Motor neuron (in vitro differentiated cells): ENCODE measurements at regions not wholly inside any gene's neighbourhood (a gene's known extent, or its start where the extent isn't known, plus 50 kb on each side); places are given as distances from the start of the nearest gene placed in this dataset.
A peak's percentile ranks its signal among the peaks of the same experiment; 100 is the strongest.
"Not testable (repeated sequence)": the region's sequence is repeated elsewhere in the genome, so short reads cannot be mapped to it uniquely, and the experiment has no call there.

Source experiments
- ATAC-seq, 8 experiments: fragments of 200-7000 bp; cut with Tn5 transposase; replicated peaks in 6 of 8; 2 replicates each; pipeline ENCODE4 v1.8.0; 2021; ENCODE audit warnings: mild to moderate bottlenecking in 8 of 8, moderate library complexity in 8 of 8
- H3K27ac ChIP-seq, 2 donors: fragments of 250-450 bp; sonication (Bioruptor Pico); 2 replicates each; pipeline ENCODE4 v1.9.0; 2021; ENCODE audit warnings: antibody characterized with exemption in 2 of 2, mild to moderate bottlenecking in 2 of 2, moderate library complexity in 1 of 2
- H3K4me1 ChIP-seq, 2 donors: fragments of 250-450 bp; sonication (Bioruptor Pico); replicated peaks in 1 of 2; 2 replicates each; pipeline ENCODE4 v1.6.1; 2021; ENCODE audit warnings: antibody characterized with exemption in 2 of 2, mild to moderate bottlenecking in 2 of 2, moderate library complexity in 1 of 2
- H3K4me3 ChIP-seq, 5 donors: fragments of 250-450 bp; sonication (Bioruptor Pico); 2 replicates each; pipeline ENCODE4 v1.9.0; 2021; ENCODE audit warnings: antibody characterized with exemption in 5 of 5, mild to moderate bottlenecking in 5 of 5, moderate library complexity in 4 of 5
- WGBS, 10 experiments: fragments of 450-650 bp; shearing (Covaris generic); methylation state at CpG; one replicate each; pipeline ENCODE4 v1.0.0; 2022; 5-methylcytosine and 5-hydroxymethylcytosine counted together
- in situ Hi-C, 9 experiments: fragments of 400-800 bp; cut with MboI; loops; one replicate each; pipeline ENCODE4 v1.15.0; 2021; ENCODE audit warnings: low sequenced_read_pairs in 9 of 9, low pct_unique_long_range_greater_than_20kb in 2 of 9; ENCODE audit not compliant: unreplicated experiment in 9 of 9

DNA sequence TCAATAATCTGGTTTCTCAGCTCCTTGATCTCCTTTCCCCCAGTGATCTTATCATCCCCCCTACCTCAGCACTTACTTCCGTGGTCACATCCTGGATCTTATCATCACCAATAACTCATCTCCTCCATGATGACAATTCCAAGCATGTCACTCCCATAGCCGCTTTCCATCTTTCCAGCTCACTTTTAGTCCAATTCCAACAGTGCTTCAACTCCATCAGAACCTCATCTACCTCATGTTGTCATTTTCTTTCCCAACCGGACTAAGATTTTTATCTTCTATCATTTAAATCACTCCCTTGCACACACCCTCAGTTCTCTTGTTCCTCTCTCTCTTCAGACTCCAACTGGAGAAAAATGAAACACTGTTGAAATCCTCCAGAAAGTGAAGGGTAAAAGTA is 75.9 kb upstream of the UBE2E2 start:
- H3K4me1 ChIP-seq = no peaks in the 10 kb centered on the region
- no peak for ATAC-seq
- H3K27ac ChIP-seq = no peak overlapping the region
- in situ Hi-C loops = no loop called here
- 43 to 100% (median 94%) methylated on average over 1 to 3 of the region's 3 CpGs for WGBS, 10 experiments
- H3K4me3 ChIP-seq = no peak overlapping the region

DNA sequence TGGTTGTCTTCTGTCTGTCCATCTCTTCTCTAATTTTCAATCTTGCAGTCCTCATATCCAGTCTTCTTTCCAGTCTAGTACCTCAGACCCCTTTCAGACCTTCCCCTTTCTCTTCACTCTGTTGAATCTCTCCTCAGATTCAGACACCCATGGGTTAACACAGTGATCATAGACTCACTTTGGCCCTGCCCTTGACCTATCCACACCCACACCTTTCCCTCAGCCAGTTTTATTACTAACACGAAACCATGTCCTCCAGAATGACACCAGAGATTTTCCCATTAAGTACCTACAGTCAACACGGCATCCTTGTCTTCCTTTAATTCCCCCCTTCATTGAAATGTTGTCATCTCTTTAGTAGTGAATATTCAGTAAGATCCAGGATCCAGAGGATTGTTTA is 74.5 kb upstream of the UBE2E2 start:
- Histone ChIP-seq H3K4me1 (no peaks in the 10 kb centered on the region), H3K4me3 (no peak overlapping the region), H3K27ac (no peak overlapping the region)
- in situ Hi-C loops = no loop called here
- 25 to 100% (median 76%) methylated on average over 1 to 2 of the region's 2 CpGs; no CpG with 5 or more reads in 1 of the 10 experiments for WGBS, 10 experiments
- no peak for ATAC-seq

DNA sequence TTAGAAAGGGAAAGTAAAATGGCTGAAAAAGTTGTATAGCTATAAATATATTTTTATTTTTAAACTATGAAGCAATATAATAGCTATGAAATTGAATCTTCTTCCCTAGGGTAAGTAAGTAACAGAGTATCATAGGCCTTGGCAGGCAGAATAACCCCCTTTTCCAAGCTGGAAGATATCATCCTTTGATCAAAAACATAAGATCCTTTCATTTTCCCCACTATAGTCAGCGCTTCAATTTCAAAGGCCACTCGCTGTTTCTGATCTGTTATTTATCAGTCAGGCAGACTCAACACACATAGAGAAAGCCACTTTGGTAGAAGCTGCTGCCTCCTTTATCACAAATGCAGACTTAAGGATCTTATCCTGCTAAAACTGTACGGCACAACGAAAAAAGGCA is 74.0 kb upstream of the UBE2E2 start:
- in situ Hi-C loops = no loop called here
- Histone ChIP-seq H3K4me3 (no peak overlapping the region), H3K4me1 (no peaks in the 10 kb centered on the region), H3K27ac (no peak overlapping the region)
- 0 to 100% (median 88%) methylated on average over 1 to 4 of the region's 4 CpGs for WGBS, 10 experiments
- ATAC-seq = peak in 1 of 8 experiments; percentile 18

DNA sequence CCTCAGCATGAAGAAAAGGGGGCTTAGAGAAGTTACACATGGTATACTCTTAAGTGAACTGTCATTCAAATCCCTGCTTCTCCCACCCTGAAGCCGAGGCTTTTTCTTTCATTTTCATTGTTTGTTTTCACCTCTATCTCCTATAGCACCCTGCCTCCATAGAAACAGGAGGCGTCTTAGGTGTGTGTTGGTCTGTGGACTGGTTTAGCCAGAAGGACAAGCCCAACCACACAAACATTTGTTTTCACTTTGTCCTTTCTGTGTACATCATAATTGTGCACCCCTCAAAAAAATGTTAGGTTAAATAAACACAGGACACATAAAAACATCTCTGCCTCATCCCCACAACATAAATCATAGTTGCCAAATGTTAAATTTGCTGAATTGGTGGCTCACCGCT is 73.3 kb upstream of the UBE2E2 start:
- Histone ChIP-seq H3K4me1 (no peaks in the 10 kb centered on the region), H3K4me3 (no peak overlapping the region), H3K27ac (no peak overlapping the region)
- peak in 4 of 8 experiments; percentile 31 to 72 (median 49) for ATAC-seq
- 14 to 100% (median 73%) methylated on average over 1 to 3 of the region's 3 CpGs; no CpG with 5 or more reads in 1 of the 10 experiments for WGBS, 10 experiments
- in situ Hi-C loops = no loop called here

DNA sequence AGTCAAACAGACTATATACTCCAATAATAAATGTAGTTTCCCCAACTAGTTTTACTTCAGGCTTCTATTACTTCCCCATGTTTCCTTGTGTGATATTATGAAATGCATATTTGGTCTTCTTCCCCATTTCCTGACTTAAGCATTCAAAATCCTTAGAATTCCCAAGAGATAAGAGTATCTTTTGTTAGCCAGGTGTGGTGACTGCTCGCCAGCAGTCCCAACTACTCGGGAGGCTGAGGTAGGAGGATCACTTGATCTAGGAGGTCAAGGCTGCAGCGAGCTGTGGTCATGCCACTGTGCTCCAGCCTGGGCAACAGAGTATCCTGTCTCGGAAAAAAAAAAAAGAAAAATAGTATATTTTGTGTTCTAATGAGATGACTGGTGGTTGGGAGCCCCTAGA is 72.7 kb upstream of the UBE2E2 start:
- Histone ChIP-seq H3K27ac (no peak overlapping the region), H3K4me3 (no peak overlapping the region), H3K4me1 (no peaks in the 10 kb centered on the region)
- ATAC-seq = no peak
- WGBS, 10 experiments = 67 to 100% (median 83%) methylated on average over 1 to 4 of the region's 4 CpGs; no CpG with 5 or more reads in 4 of the 10 experiments
- in situ Hi-C loops = no loop called here

DNA sequence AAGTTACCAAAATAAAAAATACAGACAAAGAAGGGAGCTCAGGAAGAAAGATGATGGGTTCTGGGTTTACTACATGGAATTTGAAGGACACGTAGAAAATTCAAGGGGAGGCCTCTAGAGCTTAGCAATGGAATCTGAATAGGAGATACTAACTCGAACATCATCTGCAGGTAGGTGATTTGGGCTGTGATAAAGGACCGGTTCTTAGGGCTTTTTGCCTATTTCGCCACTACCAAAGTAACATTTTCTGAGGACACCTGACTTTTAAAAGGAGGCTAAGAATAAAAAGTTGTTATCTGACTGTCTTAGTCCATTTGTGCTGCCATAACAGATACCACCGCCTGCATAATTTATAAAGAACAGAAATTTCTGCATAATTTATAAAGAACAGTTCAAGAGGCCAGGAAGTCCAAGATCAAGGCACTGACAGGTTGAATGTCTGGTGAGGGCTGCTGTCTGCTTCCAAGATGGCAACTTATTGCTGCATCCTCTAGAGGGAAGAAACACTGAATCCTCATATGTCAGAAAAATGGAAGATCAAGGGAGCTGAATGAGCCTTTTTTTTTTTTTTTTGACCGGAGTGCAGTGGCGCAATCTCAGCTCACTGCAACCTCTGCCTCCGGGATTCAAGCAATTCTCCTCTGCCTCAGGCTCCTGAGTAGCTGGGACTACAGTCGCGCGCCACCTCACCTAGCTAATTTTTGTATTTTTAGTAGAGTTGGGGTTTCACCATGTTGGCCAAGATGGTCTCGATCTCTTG is 67.9 kb upstream of the UBE2E2 start:
- Histone ChIP-seq H3K4me3 (no peak overlapping the region), H3K27ac (no peak overlapping the region), H3K4me1 (no peaks in the 10 kb centered on the region)
- no peak for ATAC-seq
- WGBS, 10 experiments = 62 to 96% (median 82%) methylated on average over 2 to 10 of the region's 12 CpGs
- in situ Hi-C loops = no loop called here

DNA sequence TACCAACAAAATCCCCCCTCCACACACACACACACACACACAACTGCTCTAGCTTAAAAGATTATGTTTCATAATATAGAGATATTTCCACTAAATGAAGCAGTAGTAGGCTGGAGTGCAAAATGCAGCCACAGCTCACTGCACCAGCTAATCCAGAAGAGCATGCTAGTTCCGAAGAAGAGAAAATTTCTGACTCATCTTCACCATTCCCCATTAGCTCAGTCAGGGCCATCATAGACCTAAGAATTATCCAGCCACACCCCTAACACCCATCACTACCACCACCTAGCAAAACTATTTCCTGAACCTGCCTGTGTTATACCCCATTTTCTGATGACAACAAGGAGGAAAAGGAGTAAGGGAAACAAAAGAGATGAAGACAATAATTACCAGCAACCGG is 67.1 kb upstream of the UBE2E2 start:
- in situ Hi-C loops = no loop called here
- 55 to 100% (median 96%) methylated on average over 1 to 2 of the region's 2 CpGs; no CpG with 5 or more reads in 2 of the 10 experiments for WGBS, 10 experiments
- no peak overlapping the region for H3K4me3 ChIP-seq
- ATAC-seq = no peak
- no peaks in the 10 kb centered on the region for H3K4me1 ChIP-seq
- H3K27ac ChIP-seq = no peak overlapping the region

DNA sequence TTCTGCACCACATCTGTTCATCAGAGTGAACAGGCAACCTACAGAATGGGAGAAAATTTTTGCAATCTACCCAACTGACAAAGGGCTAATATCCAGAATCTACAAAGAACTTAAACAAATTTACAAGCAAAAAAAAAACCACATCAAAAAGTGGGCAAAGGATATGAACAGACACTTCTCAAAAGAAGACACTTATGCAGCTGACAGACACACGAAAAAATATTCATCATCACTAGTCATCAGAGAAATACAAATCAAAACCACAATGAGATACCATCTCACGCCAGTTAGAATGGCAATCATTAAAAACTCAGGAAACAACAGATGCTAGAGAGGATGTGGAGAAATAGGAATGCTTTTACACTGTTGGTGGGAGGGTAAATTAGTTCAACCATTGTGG is 59.1 kb upstream of the UBE2E2 start:
- in situ Hi-C loops, H3K4me3 ChIP-seq, H3K27ac ChIP-seq, ATAC-seq, H3K4me1 ChIP-seq: not testable (repeated sequence)
- WGBS, 10 experiments = 11 to 81% (median 60%) methylated on average over 1 to 2 of the region's 2 CpGs; no CpG with 5 or more reads in 5 of the 10 experiments

DNA sequence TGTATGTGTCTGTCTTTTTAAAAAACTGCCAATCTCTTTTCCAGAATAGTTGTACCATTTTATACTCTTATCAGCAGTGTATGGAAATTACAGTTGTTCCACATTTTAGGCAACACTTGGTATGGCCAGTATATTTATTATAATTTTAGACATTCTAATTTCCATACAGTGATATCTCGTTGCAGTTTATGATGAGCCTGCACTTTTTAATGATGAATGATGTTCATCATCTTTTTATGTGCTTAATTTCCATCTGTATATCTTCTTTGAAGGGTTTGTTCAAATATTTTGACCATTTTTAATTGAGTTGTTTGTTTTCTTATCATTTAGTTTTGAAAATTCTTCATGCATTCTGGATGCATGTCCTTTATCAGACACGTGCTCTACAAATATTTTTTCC is 57.0 kb upstream of the UBE2E2 start:
- Histone ChIP-seq H3K4me3 (no peak overlapping the region), H3K4me1 (no peaks in the 10 kb centered on the region), H3K27ac (no peak overlapping the region)
- ATAC-seq = no peak
- WGBS, 10 experiments = 40 to 86% (median 70%) methylated on average over 1 to 2 of the region's 2 CpGs; no CpG with 5 or more reads in 1 of the 10 experiments
- in situ Hi-C loops = no loop called here

DNA sequence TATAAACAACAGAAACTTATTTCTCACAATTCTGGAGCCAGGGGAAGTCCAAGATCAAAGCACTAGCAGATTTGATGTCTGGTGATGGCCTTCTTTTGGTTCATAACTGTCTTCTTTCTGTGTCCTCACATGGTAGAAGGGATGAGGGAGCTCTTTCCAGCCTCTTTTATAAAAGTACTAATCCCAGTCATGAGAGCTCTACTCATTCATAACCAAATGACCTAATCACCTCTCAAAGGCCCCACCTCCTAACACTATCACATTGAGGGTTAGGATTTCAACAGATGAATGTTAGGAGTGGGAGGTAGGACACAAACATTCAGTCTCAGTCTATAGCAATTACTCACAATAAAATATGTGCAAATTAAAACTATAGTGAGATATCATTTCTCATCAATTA is 50.1 kb upstream of the UBE2E2 start:
- Histone ChIP-seq H3K4me3 (no peak overlapping the region), H3K4me1 (no peaks in the 10 kb centered on the region), H3K27ac (no peak overlapping the region)
- peak in 1 of 8 experiments; percentile 30 for ATAC-seq
- in situ Hi-C loops = no loop called here
